Thoracic aorta (tissue), 2 donors: ENCODE measurements at regions not wholly inside any gene's neighbourhood (a gene's known extent, or its start where the extent isn't known, plus 50 kb on each side); places are given as distances from the start of the nearest gene placed in this dataset.

Source experiments
- ATAC-seq: fragments of 150-250 bp; one replicate; pipeline ENCODE4 v1.8.0; 2017; ENCODE audit warnings: low read depth; ENCODE audit not compliant: insufficient number of reproducible peaks, low FRiP score
- DNase-seq: peaks from one replicate; pipeline ENCODE4 v3.0.0-alpha.2; 2020; ENCODE audit warnings: low spot score
- H3K27ac ChIP-seq, 2 donors: fragments of 200-600 bp; sonication (generic); 1 replicate in 1 of 2; 2 replicates in 1 of 2; pipeline ENCODE4 v1.5.1; 2016; ENCODE audit warnings: mild to moderate bottlenecking in 2 of 2, moderate library complexity in 2 of 2
- H3K27me3 ChIP-seq: fragments of 200-600 bp; sonication (generic); replicated peaks from 2 replicates; pipeline ENCODE4 v1.6.0; 2016; ENCODE audit warnings: mild to moderate bottlenecking; ENCODE audit not compliant: insufficient read depth
- H3K36me3 ChIP-seq: fragments of 200-600 bp; sonication (generic); one replicate; pipeline ENCODE4 v1.5.1; 2016
- H3K4me1 ChIP-seq, 2 donors: fragments of 200-600 bp; sonication (generic); 1 replicate in 1 of 2; 2 replicates in 1 of 2; pipeline versions ENCODE4 v1.5.1 to v1.6.0; 2016; ENCODE audit warnings: low read depth in 2 of 2, mild to moderate bottlenecking in 1 of 2; ENCODE audit not compliant: control insufficient read depth in 1 of 2
- H3K4me3 ChIP-seq: fragments of 200-600 bp; sonication (generic); 2 replicates; pipeline ENCODE4 v1.5.1; 2016; ENCODE audit warnings: mild to moderate bottlenecking
- H3K9me3 ChIP-seq: fragments of 200-600 bp; sonication (generic); 2 replicates; pipeline ENCODE4 v1.5.1; 2016
- TF ChIP-seq, protein P1 (sequence below): fragments of 200-600 bp; sonication (generic); IDR thresholded peaks from one replicate; pipeline ENCODE4 v1.5.1; 2019; ENCODE audit warnings: antibody characterized with exemption

DNA sequence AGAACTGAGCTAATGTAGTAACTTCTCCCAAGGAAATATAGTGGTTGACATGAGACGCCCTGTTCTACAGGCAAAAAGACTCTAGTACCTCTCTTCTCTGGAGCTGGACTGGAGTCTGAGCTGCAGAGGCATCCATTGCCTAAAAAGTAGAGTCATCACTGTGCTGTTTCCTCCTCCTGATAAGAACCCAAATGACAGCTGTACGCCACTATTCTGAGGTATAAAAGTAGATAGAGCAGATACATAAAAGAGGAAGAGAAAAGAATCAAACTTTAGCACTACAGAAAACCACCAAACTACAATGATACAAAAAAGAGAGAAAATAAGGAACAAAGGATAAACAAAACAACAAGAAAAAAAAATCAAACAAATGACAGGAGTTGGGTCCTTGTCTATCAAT, 1568.8 kb downstream of the PLA2G4A start:
- Histone ChIP-seq H3K4me3 (no peak overlapping the region), H3K9me3 (no peaks in the 10 kb centered on the region), H3K4me1 (no peaks in the 10 kb centered on the region), H3K27me3 (no peaks in the 10 kb centered on the region), H3K27ac (no peak overlapping the region), H3K36me3 (no peaks in the 10 kb centered on the region)
- TF ChIP-seq, protein P1, sequence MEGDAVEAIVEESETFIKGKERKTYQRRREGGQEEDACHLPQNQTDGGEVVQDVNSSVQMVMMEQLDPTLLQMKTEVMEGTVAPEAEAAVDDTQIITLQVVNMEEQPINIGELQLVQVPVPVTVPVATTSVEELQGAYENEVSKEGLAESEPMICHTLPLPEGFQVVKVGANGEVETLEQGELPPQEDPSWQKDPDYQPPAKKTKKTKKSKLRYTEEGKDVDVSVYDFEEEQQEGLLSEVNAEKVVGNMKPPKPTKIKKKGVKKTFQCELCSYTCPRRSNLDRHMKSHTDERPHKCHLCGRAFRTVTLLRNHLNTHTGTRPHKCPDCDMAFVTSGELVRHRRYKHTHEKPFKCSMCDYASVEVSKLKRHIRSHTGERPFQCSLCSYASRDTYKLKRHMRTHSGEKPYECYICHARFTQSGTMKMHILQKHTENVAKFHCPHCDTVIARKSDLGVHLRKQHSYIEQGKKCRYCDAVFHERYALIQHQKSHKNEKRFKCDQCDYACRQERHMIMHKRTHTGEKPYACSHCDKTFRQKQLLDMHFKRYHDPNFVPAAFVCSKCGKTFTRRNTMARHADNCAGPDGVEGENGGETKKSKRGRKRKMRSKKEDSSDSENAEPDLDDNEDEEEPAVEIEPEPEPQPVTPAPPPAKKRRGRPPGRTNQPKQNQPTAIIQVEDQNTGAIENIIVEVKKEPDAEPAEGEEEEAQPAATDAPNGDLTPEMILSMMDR = no peak
- DNase-seq (no peak), ATAC-seq (no peak)

- no peaks in the 10 kb centered on the region for H3K27me3 ChIP-seq
- H3K4me3 ChIP-seq = no peak overlapping the region
- ATAC-seq = no peak
- TF ChIP-seq, protein P1 = no peak
- no peaks in the 10 kb centered on the region for H3K4me1 ChIP-seq
- no peak overlapping the region for H3K27ac ChIP-seq
- no peak for DNase-seq
- no peaks in the 10 kb centered on the region for H3K9me3 ChIP-seq
- H3K36me3 ChIP-seq = no peaks in the 10 kb centered on the region
Measured at GRCh38 chr1:188402986-188403385, 1574.2 kb downstream of the PLA2G4A start.

- no peak for ATAC-seq
- no peak overlapping the region for H3K4me3 ChIP-seq
- TF ChIP-seq, protein P1 = no peak
Measured at GRCh38 chr1:188406636-188407035, 1577.9 kb downstream of the PLA2G4A start.

DNA sequence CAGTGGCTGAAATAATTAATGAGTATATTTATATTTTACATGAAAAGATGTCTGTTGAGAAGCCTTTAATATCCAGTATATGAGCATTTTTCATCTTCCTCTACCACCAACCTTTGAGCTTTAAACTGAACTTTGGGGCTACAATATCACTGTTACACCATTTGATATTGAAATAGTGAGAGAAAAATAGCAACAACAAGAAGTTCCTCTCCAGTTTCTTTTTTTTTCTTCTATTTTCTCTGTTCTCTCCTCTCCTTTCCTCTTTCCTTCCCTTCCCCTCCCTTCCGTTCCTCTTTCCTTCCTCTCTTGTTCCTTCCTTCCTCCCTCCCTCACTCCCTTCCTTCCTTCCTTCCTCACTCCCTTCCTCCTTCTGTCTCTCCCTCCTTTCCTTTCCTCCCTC, 1591.4 kb downstream of the PLA2G4A start:
- Histone ChIP-seq H3K9me3 (no peaks in the 10 kb centered on the region), H3K4me3 (no peak overlapping the region), H3K4me1 (no peaks in the 10 kb centered on the region), H3K27ac (no peak overlapping the region), H3K36me3 (no peaks in the 10 kb centered on the region), H3K27me3 (no peaks in the 10 kb centered on the region)
- TF ChIP-seq, protein P1 = no peak
- DNase-seq (no peak), ATAC-seq (no peak)

More at GRCh38 chr1:188406636-188407035, 1577.9 kb downstream of the PLA2G4A start:
- no peak overlapping the region for H3K27ac ChIP-seq
- H3K36me3 ChIP-seq = no peaks in the 10 kb centered on the region
- H3K27me3 ChIP-seq = no peaks in the 10 kb centered on the region
- no peaks in the 10 kb centered on the region for H3K9me3 ChIP-seq
- no peaks in the 10 kb centered on the region for H3K4me1 ChIP-seq
- no peak for DNase-seq

GRCh38 chr1:188423073-188423472, 1594.3 kb downstream of the PLA2G4A start:
- Histone ChIP-seq H3K27ac (no peak overlapping the region), H3K9me3 (no peaks in the 10 kb centered on the region), H3K27me3 (no peaks in the 10 kb centered on the region), H3K4me3 (no peak overlapping the region), H3K36me3 (no peaks in the 10 kb centered on the region), H3K4me1 (no peaks in the 10 kb centered on the region)
- no peak for DNase-seq
- ATAC-seq = no peak
- TF ChIP-seq, protein P1 = no peak
